ENCODE measurements at regions not wholly inside any gene's neighbourhood (a gene's known extent, or its start where the extent isn't known, plus 50 kb on each side); places are given as distances from the start of the nearest gene placed in this dataset.

DNA sequence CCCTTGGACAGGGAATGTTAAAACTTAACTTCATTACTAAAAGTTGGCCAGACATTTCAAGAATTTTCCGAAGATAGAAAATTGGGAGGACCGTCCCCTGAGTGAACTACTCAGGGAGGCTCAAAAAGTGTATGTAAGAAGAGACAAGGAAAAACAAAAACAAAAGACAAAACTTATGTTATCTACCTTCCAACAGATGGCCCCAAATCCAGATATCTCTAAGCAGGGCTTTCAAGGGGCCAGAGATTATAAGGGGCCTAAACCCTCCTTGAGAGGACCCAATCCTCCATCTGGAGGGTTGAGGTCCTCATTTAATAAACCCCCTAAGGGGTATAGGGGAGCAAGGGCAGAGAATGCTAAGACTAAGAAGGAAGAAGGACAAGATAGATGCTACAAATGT lies 203.6 kb downstream of the SH2D4B start:
- TF ChIP-seq, protein P1, sequence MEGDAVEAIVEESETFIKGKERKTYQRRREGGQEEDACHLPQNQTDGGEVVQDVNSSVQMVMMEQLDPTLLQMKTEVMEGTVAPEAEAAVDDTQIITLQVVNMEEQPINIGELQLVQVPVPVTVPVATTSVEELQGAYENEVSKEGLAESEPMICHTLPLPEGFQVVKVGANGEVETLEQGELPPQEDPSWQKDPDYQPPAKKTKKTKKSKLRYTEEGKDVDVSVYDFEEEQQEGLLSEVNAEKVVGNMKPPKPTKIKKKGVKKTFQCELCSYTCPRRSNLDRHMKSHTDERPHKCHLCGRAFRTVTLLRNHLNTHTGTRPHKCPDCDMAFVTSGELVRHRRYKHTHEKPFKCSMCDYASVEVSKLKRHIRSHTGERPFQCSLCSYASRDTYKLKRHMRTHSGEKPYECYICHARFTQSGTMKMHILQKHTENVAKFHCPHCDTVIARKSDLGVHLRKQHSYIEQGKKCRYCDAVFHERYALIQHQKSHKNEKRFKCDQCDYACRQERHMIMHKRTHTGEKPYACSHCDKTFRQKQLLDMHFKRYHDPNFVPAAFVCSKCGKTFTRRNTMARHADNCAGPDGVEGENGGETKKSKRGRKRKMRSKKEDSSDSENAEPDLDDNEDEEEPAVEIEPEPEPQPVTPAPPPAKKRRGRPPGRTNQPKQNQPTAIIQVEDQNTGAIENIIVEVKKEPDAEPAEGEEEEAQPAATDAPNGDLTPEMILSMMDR (IDR thresholded peaks at IDR 0.05 in 4 of 5, conservative IDR thresholded peaks at IDR 0.05 in 1 of 5), result no peak
- no peak for TF ChIP-seq POLR2A (IDR thresholded peaks at IDR 0.05)
